GM21529 (cell line): ENCODE measurements at regions not wholly inside any gene's neighbourhood (a gene's known extent, or its start where the extent isn't known, plus 50 kb on each side); places are given as distances from the start of the nearest gene placed in this dataset.

Experiments used
- ATAC-seq: cut with Tn5 transposase; IDR thresholded peaks from one replicate; pipeline ENCODE4 v1.9.1; 2021; ENCODE audit not compliant: unreplicated experiment

DNA sequence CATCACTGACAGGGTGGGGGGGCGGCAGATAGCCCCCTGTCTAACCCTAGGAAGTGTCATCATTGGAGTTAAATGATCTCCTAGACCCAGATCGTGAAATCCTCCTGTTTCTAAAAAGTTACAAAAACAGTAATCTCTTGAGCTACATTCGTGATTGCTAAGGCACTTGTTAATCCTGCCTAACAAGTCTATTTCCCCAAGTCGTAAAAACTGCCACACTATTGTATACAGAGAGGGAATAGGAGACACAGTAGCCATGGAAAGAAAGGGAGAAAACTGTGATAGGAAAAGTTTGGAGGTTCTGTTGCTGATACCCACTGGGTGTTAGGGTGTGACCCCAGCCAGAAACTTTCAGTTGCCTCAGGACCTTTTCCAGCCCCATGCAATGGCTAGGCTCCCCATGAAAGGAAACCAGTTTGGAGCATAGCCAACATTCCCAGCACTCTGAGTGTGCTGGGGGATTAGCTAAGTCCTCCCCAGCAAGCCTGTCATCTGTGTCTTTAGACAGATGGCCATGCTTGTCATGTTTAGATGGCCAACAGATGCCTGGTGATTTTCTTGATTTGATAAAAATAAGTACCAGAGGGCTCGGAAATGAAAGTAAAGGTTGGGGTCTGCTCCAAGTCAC lies 63.3 kb upstream of the ANXA10 start:
- ATAC-seq: no peak

DNA sequence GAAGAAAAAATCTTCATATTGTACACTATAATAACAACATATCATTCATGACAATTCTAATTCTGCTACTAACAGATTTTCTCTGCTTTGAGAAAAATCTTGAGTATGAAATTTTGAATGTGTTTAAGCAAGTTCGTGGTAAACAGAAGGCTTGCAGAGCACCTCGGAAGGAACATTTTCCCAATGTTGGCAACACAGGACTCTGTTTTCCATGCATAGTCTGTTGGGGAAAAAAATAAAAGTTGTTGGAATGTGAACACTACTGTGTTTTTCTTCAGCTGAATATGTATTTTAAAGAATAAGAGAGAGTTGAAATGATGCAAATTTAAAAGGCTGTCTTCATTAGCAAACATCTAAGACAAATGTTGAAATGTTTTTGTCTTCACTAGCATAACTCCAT lies 54.7 kb upstream of the ANXA10 start:
- no peak for ATAC-seq

DNA sequence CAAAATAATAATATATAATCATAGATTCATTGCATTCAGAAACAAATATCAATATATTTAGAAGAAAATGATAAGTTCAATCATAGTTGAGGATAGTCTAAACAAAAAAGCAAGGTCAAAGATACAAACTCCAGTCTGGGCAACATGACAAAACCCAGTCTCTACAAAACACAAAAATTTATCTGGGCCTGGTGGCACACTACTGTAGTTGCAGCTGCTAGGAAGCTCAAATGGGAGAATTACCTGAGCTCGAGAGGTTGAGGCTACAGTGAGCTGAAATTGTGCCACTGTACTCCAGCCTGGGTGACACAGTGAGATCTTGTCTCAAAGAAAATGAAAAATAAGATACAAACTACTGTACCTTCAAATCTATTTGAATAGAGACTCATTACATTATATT lies 52.7 kb upstream of the ANXA10 start:
- no peak for ATAC-seq
